ENCODE measurements at regions not wholly inside any gene's neighbourhood (a gene's known extent, or its start where the extent isn't known, plus 50 kb on each side); places are given as distances from the start of the nearest gene placed in this dataset.

DNA sequence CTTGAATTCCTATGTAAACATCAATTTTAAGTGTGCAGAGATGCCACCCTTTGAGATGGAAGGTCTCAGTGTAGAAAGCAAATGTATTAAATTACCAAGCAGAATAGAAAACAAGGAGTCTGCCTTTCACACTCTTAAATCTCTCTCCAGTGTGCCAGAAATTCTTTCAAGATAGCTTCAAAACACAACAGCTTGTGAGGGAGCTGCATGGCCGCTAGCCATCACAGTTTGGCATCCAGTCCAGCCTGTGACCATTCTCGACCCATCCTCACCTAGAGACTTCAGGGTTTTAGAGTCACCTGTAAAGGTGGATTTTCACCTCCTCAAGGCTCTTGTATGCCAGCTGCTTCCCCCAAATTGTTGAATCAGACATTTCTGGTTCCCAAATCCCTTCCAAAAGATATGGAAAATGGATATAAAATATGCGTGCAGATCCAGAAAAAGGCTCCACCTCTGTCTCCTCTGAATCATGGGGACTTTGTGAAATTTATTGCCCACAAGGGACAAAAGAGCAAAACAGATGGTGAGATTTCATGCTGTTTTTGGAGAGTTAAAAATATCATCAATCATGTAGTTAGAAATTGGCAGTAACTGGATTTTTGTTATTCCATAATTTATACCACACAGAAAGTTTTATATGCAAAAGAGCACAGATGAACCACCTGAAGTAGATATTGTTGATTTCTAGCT is 114.2 kb upstream of the THRB start:
- H3K36me3 ChIP-seq = no peaks in the 10 kb centered on the region

DNA sequence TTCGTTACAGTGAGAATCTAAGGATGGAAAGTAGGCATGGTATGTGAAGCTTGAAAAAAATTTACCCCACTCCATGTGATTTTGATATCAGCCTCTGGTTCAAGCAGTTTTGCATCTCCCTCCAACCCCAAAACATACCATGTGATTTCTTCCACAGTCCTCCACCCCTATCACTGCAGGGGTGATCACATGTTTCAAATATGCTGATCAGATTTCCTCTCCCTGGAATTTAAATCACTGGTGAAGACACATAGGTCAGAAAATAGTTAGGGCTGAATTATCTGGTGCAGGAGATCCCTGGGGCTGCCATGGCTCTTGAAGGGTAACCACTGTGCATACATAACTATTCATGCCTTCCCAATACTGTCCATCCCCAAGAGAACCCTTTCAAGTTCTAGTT is 119.7 kb upstream of the THRB start:
- Histone ChIP-seq H3K4me3 (no peak overlapping the region), H3K9me3 (no peaks in the 10 kb centered on the region), H3K27ac (no peak overlapping the region), H3K27me3 (no peaks in the 10 kb centered on the region), H3K4me1 (no peaks in the 10 kb centered on the region), H3K36me3 (no peaks in the 10 kb centered on the region)
- DNase-seq (ENCODE audit: low spot score) = no peak
- TF ChIP-seq, protein P1, sequence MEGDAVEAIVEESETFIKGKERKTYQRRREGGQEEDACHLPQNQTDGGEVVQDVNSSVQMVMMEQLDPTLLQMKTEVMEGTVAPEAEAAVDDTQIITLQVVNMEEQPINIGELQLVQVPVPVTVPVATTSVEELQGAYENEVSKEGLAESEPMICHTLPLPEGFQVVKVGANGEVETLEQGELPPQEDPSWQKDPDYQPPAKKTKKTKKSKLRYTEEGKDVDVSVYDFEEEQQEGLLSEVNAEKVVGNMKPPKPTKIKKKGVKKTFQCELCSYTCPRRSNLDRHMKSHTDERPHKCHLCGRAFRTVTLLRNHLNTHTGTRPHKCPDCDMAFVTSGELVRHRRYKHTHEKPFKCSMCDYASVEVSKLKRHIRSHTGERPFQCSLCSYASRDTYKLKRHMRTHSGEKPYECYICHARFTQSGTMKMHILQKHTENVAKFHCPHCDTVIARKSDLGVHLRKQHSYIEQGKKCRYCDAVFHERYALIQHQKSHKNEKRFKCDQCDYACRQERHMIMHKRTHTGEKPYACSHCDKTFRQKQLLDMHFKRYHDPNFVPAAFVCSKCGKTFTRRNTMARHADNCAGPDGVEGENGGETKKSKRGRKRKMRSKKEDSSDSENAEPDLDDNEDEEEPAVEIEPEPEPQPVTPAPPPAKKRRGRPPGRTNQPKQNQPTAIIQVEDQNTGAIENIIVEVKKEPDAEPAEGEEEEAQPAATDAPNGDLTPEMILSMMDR (IDR thresholded peaks at IDR 0.05) = no peak

More for the DNA sequence above, 114.2 kb upstream of the THRB start:
- Histone ChIP-seq H3K27ac (no peak overlapping the region), H3K4me1 (no peaks in the 10 kb centered on the region), H3K4me3 (no peak overlapping the region), H3K9me3 (no peaks in the 10 kb centered on the region), H3K27me3 (no peaks in the 10 kb centered on the region)
- no peak for DNase-seq (ENCODE audit: low spot score)
- TF ChIP-seq, protein P1 (IDR thresholded peaks at IDR 0.05) = no peak

DNA sequence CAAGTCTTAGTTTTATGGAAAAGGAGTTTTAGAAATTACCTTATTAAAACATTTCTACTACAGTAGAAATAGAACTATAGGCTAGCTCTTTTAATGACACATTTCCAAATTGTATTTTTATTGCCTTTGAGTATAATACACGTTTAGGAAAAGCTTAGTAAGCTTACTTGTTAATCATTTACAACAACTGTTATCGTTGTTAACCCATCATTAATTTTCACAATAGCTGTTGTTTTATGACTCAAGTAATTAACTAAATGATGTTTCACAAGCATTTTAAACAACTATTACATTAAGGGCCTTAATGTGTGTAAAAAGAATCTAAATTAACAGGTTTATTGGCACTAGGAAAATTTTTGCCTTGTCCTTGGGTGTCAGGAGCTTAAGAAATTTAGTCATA is 120.5 kb upstream of the THRB start:
- Histone ChIP-seq H3K4me3 (no peak overlapping the region), H3K4me1 (no peaks in the 10 kb centered on the region), H3K27ac (no peak overlapping the region), H3K27me3 (no peaks in the 10 kb centered on the region), H3K36me3 (no peaks in the 10 kb centered on the region), H3K9me3 (no peaks in the 10 kb centered on the region)
- no peak for DNase-seq (ENCODE audit: low spot score)
- TF ChIP-seq, protein P1 (IDR thresholded peaks at IDR 0.05) = no peak

DNA sequence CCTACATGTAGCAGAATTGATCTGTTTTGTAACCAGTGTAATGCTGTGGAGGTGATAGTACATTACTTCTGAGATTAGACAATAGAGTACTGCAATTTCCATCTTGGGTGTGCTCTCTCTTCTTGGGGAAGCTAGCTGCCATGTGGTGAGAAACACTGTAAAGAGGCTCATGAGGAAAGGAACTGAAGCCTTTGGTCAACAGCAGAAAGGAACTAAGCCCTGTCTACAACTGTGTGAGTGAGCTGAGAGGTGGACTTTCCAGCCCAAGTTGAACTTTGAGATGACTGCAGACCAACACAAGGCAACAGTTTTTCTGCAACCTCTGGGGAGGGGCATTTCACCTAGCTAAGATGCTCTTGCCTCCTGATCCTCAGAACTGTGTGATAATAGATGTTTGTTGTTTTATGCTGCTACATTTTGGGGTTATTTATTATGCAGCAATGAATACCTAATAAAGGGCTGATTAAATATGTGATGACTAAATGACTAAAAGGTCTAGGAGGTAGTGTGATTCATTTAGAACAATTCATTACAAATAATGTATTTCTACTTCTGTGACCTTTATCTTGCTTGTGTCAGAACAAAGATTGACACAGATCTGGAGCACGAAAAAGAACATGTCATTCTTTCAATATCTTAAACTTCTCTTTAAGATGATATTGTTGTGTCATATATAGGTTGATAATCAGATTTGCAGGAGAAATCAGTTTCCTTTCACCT is 121.6 kb upstream of the THRB start:
- TF ChIP-seq, protein P1 (IDR thresholded peaks at IDR 0.05) = no peak

DNA sequence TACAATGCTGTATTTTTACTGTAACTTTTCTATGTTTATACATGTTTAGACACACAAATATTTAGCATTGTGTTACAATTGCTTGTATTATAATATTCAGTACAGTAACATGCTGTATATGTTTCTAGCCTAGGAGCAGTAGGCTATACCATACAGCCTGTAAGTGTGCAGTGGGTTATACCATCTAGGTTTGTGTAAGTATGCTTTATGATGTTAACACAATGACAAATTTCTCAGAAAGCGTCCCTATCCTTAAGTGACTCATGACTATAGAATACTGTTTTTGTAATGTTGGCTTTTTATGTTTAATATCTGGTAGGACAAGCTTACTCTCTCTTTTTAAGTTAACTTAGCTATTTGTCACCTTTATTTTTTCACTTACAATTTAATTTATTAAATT is 127.5 kb upstream of the THRB start:
- Histone ChIP-seq H3K4me3 (no peak overlapping the region), H3K9me3 (no peaks in the 10 kb centered on the region), H3K4me1 (no peaks in the 10 kb centered on the region), H3K27me3 (no peaks in the 10 kb centered on the region), H3K36me3 (no peaks in the 10 kb centered on the region), H3K27ac (no peak overlapping the region)
- no peak for DNase-seq (ENCODE audit: low spot score)
- TF ChIP-seq, protein P1 (IDR thresholded peaks at IDR 0.05) = no peak

More for the DNA sequence above, 121.6 kb upstream of the THRB start:
- Histone ChIP-seq H3K9me3 (no peaks in the 10 kb centered on the region), H3K36me3 (no peaks in the 10 kb centered on the region), H3K27ac (no peak overlapping the region), H3K27me3 (no peaks in the 10 kb centered on the region), H3K4me1 (no peaks in the 10 kb centered on the region), H3K4me3 (no peak overlapping the region)
- no peak for DNase-seq (ENCODE audit: low spot score)

Data from right atrium auricular region (tissue), 2 donors.